MCF 10A (cell line): ENCODE measurements at regions not wholly inside any gene's neighbourhood (a gene's known extent, or its start where the extent isn't known, plus 50 kb on each side); places are given as distances from the start of the nearest gene placed in this dataset.

Source experiments
- BruUV-seq: library from RNA; stranded (reverse); fragments of 400-500 nt; replicated peaks from 2 replicates; lab custom pipeline; 2021; lab: Mats Ljungman, UMichigan
- CTCF ChIA-PET: fragments of 300-600 bp; sonication (Branson Sonifier 250); formaldehyde crosslinking; extraction: SDS; loops from one replicate; lab custom pipeline; 2021; ENCODE audit warnings: antibody characterized with exemption, inconsistent platforms; lab: Yijun Ruan, JAX
- POLR2A ChIA-PET: fragments of 300-600, 350-650 bp; sonication (Branson Sonifier 250); formaldehyde crosslinking; extraction: SDS; loops from one replicate; lab custom pipeline; 2020; ENCODE audit warnings: antibody characterized with exemption, inconsistent platforms; lab: Yijun Ruan, JAX
- DNase-seq: peaks from one replicate; pipeline ENCODE4 v3.0.0-alpha.2; 2018; ENCODE audit not compliant: unreplicated experiment
- H3K27ac Mint-ChIP-seq: one replicate; pipeline ENCODE4 v1.8.0; 2022; ENCODE audit warnings: mild to moderate bottlenecking, low read depth, mixed read lengths; ENCODE audit not compliant: unreplicated experiment
- H3K27me3 Mint-ChIP-seq: one replicate; pipeline ENCODE4 v1.8.0; 2022; ENCODE audit warnings: mixed read lengths; ENCODE audit not compliant: insufficient read depth, unreplicated experiment
- H3K36me3 Mint-ChIP-seq: one replicate; pipeline ENCODE4 v1.8.0; 2022; ENCODE audit warnings: mild to moderate bottlenecking, moderate library complexity, mixed read lengths; ENCODE audit not compliant: insufficient read depth, unreplicated experiment
- H3K4me1 Mint-ChIP-seq: one replicate; pipeline ENCODE4 v1.8.0; 2022; ENCODE audit warnings: mixed read lengths; ENCODE audit not compliant: insufficient read depth, unreplicated experiment
- H3K4me3 Mint-ChIP-seq: one replicate; pipeline ENCODE4 v1.8.0; 2022; ENCODE audit warnings: mild to moderate bottlenecking, moderate library complexity, mixed read lengths; ENCODE audit not compliant: unreplicated experiment
- H3K9me3 Mint-ChIP-seq: one replicate; pipeline ENCODE4 v1.8.0; 2022; ENCODE audit warnings: mixed read lengths; ENCODE audit not compliant: unreplicated experiment
- CTCF ChIP-seq: fragments of 200-600 bp; IDR thresholded peaks from one replicate; pipeline ENCODE4 v1.8.0; 2022; ENCODE audit warnings: antibody characterized with exemption, mild to moderate bottlenecking; ENCODE audit not compliant: unreplicated experiment
- intact Hi-C: fragments of 100-400 bp; cut with micrococcal nuclease; formaldehyde crosslinking; loops from 2 replicates; pipeline ENCODE4 v1.14.1; 2022

- peak overlapping the region; percentile 51 for H3K4me3 Mint-ChIP-seq
- no TSS peak for BruUV-seq
- no peak for TF ChIP-seq CTCF
- ChIA-PET CTCF (interaction anchor here (0.6 to 3.6 kb wide), 11 partner anchors 8 to 341 kb away, joined by 3 to 13 read pairs (median 4); no protein-coding TSS in a partner anchor), POLR2A (interaction anchor here (0.6 to 2.5 kb wide), 10 partner anchors 15 to 1388 kb away, joined by 3 to 12 read pairs (median 4); no protein-coding TSS in a partner anchor)
- H3K27me3 Mint-ChIP-seq, result no peaks in the 10 kb centered on the region
- peaks cover 37% of the 10 kb centered on the region for H3K4me1 Mint-ChIP-seq
- no peaks in the 10 kb centered on the region for H3K9me3 Mint-ChIP-seq
- peak; percentile 65 for DNase-seq
- H3K27ac Mint-ChIP-seq, result peak overlapping the region; percentile 75
- H3K36me3 Mint-ChIP-seq, result no peaks in the 10 kb centered on the region
- intact Hi-C loops, result no loop called here
Measured at GRCh38 chr14:34113005-34113511, 162.2 kb upstream of the EGLN3 start.

GRCh38 chr14:34111953-34112352 is 161.1 kb upstream of the EGLN3 start:
- Mint-ChIP-seq H3K27ac (peak overlapping the region; percentile 75), H3K36me3 (no peaks in the 10 kb centered on the region), H3K9me3 (no peaks in the 10 kb centered on the region), H3K4me3 (no peak overlapping the region), H3K4me1 (peaks cover 42% of the 10 kb centered on the region), H3K27me3 (no peaks in the 10 kb centered on the region)
- no peak for TF ChIP-seq CTCF
- no TSS peak for BruUV-seq
- ChIA-PET CTCF (interaction anchor here (3.6 kb wide), 1 partner anchor 14 kb away, joined by 13 read pairs; no protein-coding TSS in a partner anchor), POLR2A (interaction anchor here (2.5 kb wide), 1 partner anchor 19 kb away, joined by 12 read pairs; no protein-coding TSS in a partner anchor)
- intact Hi-C loops, result no loop called here
- DNase-seq, result no peak

GRCh38 chr14:34111505-34111904 is 160.6 kb upstream of the EGLN3 start:
- Mint-ChIP-seq H3K27ac (no peak overlapping the region), H3K4me3 (no peak overlapping the region), H3K4me1 (peaks cover 42% of the 10 kb centered on the region), H3K36me3 (no peaks in the 10 kb centered on the region), H3K27me3 (no peaks in the 10 kb centered on the region), H3K9me3 (no peaks in the 10 kb centered on the region)
- TF ChIP-seq CTCF, result no peak
- POLR2A ChIA-PET, result no interaction called here
- DNase-seq, result no peak
- CTCF ChIA-PET, result interaction anchor here (3.6 kb wide), 1 partner anchor 13 kb away, joined by 13 read pairs; no protein-coding TSS in a partner anchor
- intact Hi-C loops, result no loop called here
- BruUV-seq, result no TSS peak

GRCh38 chr14:34110531-34110930 is 159.7 kb upstream of the EGLN3 start:
- Mint-ChIP-seq H3K27ac (peak overlapping the region; percentile 17), H3K4me3 (no peak overlapping the region), H3K9me3 (no peaks in the 10 kb centered on the region), H3K4me1 (peaks cover 42% of the 10 kb centered on the region), H3K27me3 (no peaks in the 10 kb centered on the region), H3K36me3 (no peaks in the 10 kb centered on the region)
- CTCF ChIA-PET, result interaction anchor here (0.6 kb wide), 2 partner anchors 12 to 24 kb away, joined by 6 to 8 read pairs; no protein-coding TSS in a partner anchor
- BruUV-seq, result no TSS peak
- POLR2A ChIA-PET, result no interaction called here
- intact Hi-C loops, result no loop called here
- no peak for DNase-seq
- TF ChIP-seq CTCF, result no peak
